Activated CD4-positive, alpha-beta T cell treated with anti-CD3 and anti-CD28 coated beads, Interleukin-2, amount 50 U/mL, for 16 hours (primary cell): ENCODE measurements at regions not wholly inside any gene's neighbourhood (a gene's known extent, or its start where the extent isn't known, plus 50 kb on each side); places are given as distances from the start of the nearest gene placed in this dataset.

ENCODE experiments used
- DNase-seq: peaks from one replicate; pipeline ENCODE4 v3.0.0-alpha.2; 2020

- no peak for DNase-seq
Observed at GRCh38 chr3:68290333-68290732, 635.9 kb upstream of the SUCLG2 start.

- DNase-seq: no peak
Observed at GRCh38 chr3:68288085-68288484, 633.7 kb upstream of the SUCLG2 start.

- DNase-seq: no peak
Observed at GRCh38 chr3:68287101-68287500, 632.7 kb upstream of the SUCLG2 start.

- no peak for DNase-seq
Observed at GRCh38 chr3:68274286-68274685, 619.9 kb upstream of the SUCLG2 start.

- DNase-seq: no peak
Observed at GRCh38 chr3:68271145-68271544, 616.7 kb upstream of the SUCLG2 start.

- peak; percentile 5 for DNase-seq
Observed at GRCh38 chr3:68256635-68257223, 602.3 kb upstream of the SUCLG2 start.

- DNase-seq: peak; percentile 41
Observed at GRCh38 chr3:68249265-68249664, 594.9 kb upstream of the SUCLG2 start.

- no peak for DNase-seq
Observed at GRCh38 chr3:68242606-68243005, 588.2 kb upstream of the SUCLG2 start.

- no peak for DNase-seq
Observed at GRCh38 chr3:68239542-68239941, 585.1 kb upstream of the SUCLG2 start.

- DNase-seq: no peak
Observed at GRCh38 chr3:68234076-68234780, 579.8 kb upstream of the SUCLG2 start.

- DNase-seq: no peak
Observed at GRCh38 chr3:68228856-68229255, 574.4 kb upstream of the SUCLG2 start.

GRCh38 chr3:68220832-68221231, 566.4 kb upstream of the SUCLG2 start:
- no peak for DNase-seq

- no peak for DNase-seq
Observed at GRCh38 chr3:68211637-68212036, 557.2 kb upstream of the SUCLG2 start.

- DNase-seq: no peak
Observed at GRCh38 chr3:68210635-68211034, 556.2 kb upstream of the SUCLG2 start.

GRCh38 chr3:68207327-68207726, 552.9 kb upstream of the SUCLG2 start:
- DNase-seq: peak; percentile 9

GRCh38 chr3:68206524-68207117, 552.2 kb upstream of the SUCLG2 start:
- DNase-seq: no peak

- no peak for DNase-seq
Observed at GRCh38 chr3:68186733-68187132, 532.3 kb upstream of the SUCLG2 start.

GRCh38 chr3:68176600-68176999, 522.2 kb upstream of the SUCLG2 start:
- DNase-seq: no peak

GRCh38 chr3:68173012-68173634, 518.7 kb upstream of the SUCLG2 start:
- DNase-seq: no peak

- no peak for DNase-seq
Observed at GRCh38 chr3:68172039-68172438, 517.6 kb upstream of the SUCLG2 start.

GRCh38 chr3:68163968-68164367, 509.6 kb upstream of the SUCLG2 start:
- DNase-seq: no peak

- no peak for DNase-seq
Observed at GRCh38 chr3:68163062-68163461, 508.6 kb upstream of the SUCLG2 start.

- DNase-seq: no peak
Observed at GRCh38 chr3:68162644-68163043, 508.2 kb upstream of the SUCLG2 start.

- DNase-seq: no peak
Observed at GRCh38 chr3:68151359-68151758, 496.9 kb upstream of the SUCLG2 start.
